ENCODE measurements at regions not wholly inside any gene's neighbourhood (a gene's known extent, or its start where the extent isn't known, plus 50 kb on each side); places are given as distances from the start of the nearest gene placed in this dataset.

GRCh38 chr2:125175415-125175814, 1150.3 kb downstream of the CNTNAP5 start:
- TF ChIP-seq CTCF (IDR thresholded peaks at IDR 0.05; ENCODE audit: poor library complexity), result no peak
- TF ChIP-seq EZH2 (IDR thresholded peaks at IDR 0.05; ENCODE audit: borderline replicate concordance), result no peak
